ENCODE measurements at regions not wholly inside any gene's neighbourhood (a gene's known extent, or its start where the extent isn't known, plus 50 kb on each side); places are given as distances from the start of the nearest gene placed in this dataset.

DNA sequence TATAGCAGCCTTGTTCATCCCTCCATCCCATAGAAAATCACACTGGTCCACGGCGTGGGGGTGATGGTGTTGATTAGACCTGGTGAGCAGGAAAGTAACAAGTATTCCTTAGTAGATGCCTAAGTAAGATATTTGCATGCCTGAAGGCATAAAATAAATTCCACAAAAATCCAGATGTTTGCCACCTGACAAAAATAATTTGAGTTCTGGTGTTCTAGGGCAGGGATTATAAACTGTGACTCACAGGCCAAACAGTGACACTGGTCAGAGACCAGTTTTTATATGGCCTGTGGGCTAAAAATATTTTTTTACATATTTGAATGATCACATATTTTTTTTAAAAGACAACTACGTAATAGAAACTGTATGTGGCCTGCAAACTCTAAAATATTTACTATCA is 310.7 kb downstream of the RFC3 start:
- Histone ChIP-seq H3K36me3 (ENCODE audit: insufficient read depth, low read length) (no peaks in the 10 kb centered on the region), H3K4me3 (ENCODE audit: insufficient read depth, low read length) (no peak overlapping the region), H2AFZ (ENCODE audit: low read length) (no peak overlapping the region), H4K20me1 (ENCODE audit: insufficient read depth, low read length) (no peaks in the 10 kb centered on the region), H3K4me1 (ENCODE audit: insufficient read depth, low read length) (no peaks in the 10 kb centered on the region), H3K9me3 (ENCODE audit: low read depth, low read length) (no peaks in the 10 kb centered on the region), H3K27ac (ENCODE audit: low read depth, low read length) (no peak overlapping the region), H3K27me3 (ENCODE audit: insufficient read depth, low read length) (no peaks in the 10 kb centered on the region), H3K79me2 (ENCODE audit: insufficient read depth, low read length) (no peaks in the 10 kb centered on the region), H3K4me2 (ENCODE audit: insufficient read depth, low read length) (no peak overlapping the region)
- no peak for DNase-seq (ENCODE audit: insufficient read length, low spot score, missing footprints)
- TF ChIP-seq, protein P1, sequence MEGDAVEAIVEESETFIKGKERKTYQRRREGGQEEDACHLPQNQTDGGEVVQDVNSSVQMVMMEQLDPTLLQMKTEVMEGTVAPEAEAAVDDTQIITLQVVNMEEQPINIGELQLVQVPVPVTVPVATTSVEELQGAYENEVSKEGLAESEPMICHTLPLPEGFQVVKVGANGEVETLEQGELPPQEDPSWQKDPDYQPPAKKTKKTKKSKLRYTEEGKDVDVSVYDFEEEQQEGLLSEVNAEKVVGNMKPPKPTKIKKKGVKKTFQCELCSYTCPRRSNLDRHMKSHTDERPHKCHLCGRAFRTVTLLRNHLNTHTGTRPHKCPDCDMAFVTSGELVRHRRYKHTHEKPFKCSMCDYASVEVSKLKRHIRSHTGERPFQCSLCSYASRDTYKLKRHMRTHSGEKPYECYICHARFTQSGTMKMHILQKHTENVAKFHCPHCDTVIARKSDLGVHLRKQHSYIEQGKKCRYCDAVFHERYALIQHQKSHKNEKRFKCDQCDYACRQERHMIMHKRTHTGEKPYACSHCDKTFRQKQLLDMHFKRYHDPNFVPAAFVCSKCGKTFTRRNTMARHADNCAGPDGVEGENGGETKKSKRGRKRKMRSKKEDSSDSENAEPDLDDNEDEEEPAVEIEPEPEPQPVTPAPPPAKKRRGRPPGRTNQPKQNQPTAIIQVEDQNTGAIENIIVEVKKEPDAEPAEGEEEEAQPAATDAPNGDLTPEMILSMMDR (IDR thresholded peaks at IDR 0.05; ENCODE audit: extremely low read depth, low read depth, low read length) = no peak

- Histone ChIP-seq H3K4me2 (ENCODE audit: insufficient read depth, low read length) (no peak overlapping the region), H3K27me3 (ENCODE audit: insufficient read depth, low read length) (no peaks in the 10 kb centered on the region), H3K4me1 (ENCODE audit: insufficient read depth, low read length) (no peaks in the 10 kb centered on the region), H2AFZ (ENCODE audit: low read length) (no peak overlapping the region), H3K4me3 (ENCODE audit: insufficient read depth, low read length) (no peak overlapping the region), H3K36me3 (ENCODE audit: insufficient read depth, low read length) (no peaks in the 10 kb centered on the region), H4K20me1 (ENCODE audit: insufficient read depth, low read length) (no peaks in the 10 kb centered on the region), H3K9me3 (ENCODE audit: low read depth, low read length) (no peaks in the 10 kb centered on the region), H3K79me2 (ENCODE audit: insufficient read depth, low read length) (no peaks in the 10 kb centered on the region), H3K27ac (ENCODE audit: low read depth, low read length) (no peak overlapping the region)
- DNase-seq (ENCODE audit: insufficient read length, low spot score, missing footprints) = no peak
- TF ChIP-seq, protein P1 (IDR thresholded peaks at IDR 0.05; ENCODE audit: extremely low read depth, low read depth, low read length) = no peak
These were observed 311.5 kb downstream of the RFC3 start for GRCh38 chr13:34129436-34129835.

DNA sequence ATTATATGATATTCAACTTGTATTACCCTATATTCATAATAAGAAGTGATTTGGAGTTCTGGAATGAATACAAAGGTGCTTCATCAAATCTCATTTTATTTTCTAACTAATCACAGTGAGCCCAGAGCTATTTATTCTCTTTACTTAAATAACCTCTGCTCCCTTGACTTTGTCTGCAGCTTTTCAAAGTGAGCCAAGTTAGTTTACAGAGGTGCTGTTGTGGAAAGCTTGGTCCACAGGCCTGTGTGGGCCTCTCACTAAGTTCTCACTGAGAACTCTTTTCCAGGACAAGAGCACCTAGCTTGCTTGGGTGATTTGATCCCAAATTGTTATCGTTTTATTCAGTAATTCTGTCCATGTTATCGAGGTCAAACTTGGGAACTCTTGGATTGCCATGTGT is 319.3 kb downstream of the RFC3 start:
- H3K79me2 ChIP-seq (ENCODE audit: insufficient read depth, low read length) = no peaks in the 10 kb centered on the region
- no peak overlapping the region for H3K27ac ChIP-seq (ENCODE audit: low read depth, low read length)
- H2AFZ ChIP-seq (ENCODE audit: low read length) = no peak overlapping the region
- H3K4me2 ChIP-seq (ENCODE audit: insufficient read depth, low read length) = no peak overlapping the region
- H4K20me1 ChIP-seq (ENCODE audit: insufficient read depth, low read length) = no peaks in the 10 kb centered on the region
- TF ChIP-seq, protein P1 (IDR thresholded peaks at IDR 0.05; ENCODE audit: extremely low read depth, low read depth, low read length) = no peak
- no peak overlapping the region for H3K4me3 ChIP-seq (ENCODE audit: insufficient read depth, low read length)
- H3K27me3 ChIP-seq (ENCODE audit: insufficient read depth, low read length) = no peaks in the 10 kb centered on the region
- H3K36me3 ChIP-seq (ENCODE audit: insufficient read depth, low read length) = no peaks in the 10 kb centered on the region
- no peaks in the 10 kb centered on the region for H3K9me3 ChIP-seq (ENCODE audit: low read depth, low read length)
- H3K4me1 ChIP-seq (ENCODE audit: insufficient read depth, low read length) = no peaks in the 10 kb centered on the region
- no peak for DNase-seq (ENCODE audit: insufficient read length, low spot score, missing footprints)

GRCh38 chr13:34139660-34140227 is 321.8 kb downstream of the RFC3 start:
- Histone ChIP-seq H2AFZ (ENCODE audit: low read length) (no peak overlapping the region), H3K79me2 (ENCODE audit: insufficient read depth, low read length) (no peaks in the 10 kb centered on the region), H3K9me3 (ENCODE audit: low read depth, low read length) (no peaks in the 10 kb centered on the region), H3K27me3 (ENCODE audit: insufficient read depth, low read length) (no peaks in the 10 kb centered on the region), H3K27ac (ENCODE audit: low read depth, low read length) (no peak overlapping the region), H3K4me2 (ENCODE audit: insufficient read depth, low read length) (no peak overlapping the region), H3K4me1 (ENCODE audit: insufficient read depth, low read length) (no peaks in the 10 kb centered on the region), H3K36me3 (ENCODE audit: insufficient read depth, low read length) (no peaks in the 10 kb centered on the region), H4K20me1 (ENCODE audit: insufficient read depth, low read length) (no peaks in the 10 kb centered on the region), H3K4me3 (ENCODE audit: insufficient read depth, low read length) (no peak overlapping the region)
- no peak for DNase-seq (ENCODE audit: insufficient read length, low spot score, missing footprints)
- TF ChIP-seq, protein P1 (IDR thresholded peaks at IDR 0.05; ENCODE audit: extremely low read depth, low read depth, low read length) = no peak
